HCT116 (cell line): ENCODE measurements at regions not wholly inside any gene's neighbourhood (a gene's known extent, or its start where the extent isn't known, plus 50 kb on each side); places are given as distances from the start of the nearest gene placed in this dataset.

ENCODE experiments used
- ATAC-seq: fragments of 200-7000 bp; cut with Tn5 transposase; 2 replicates; pipeline ENCODE4 v1.9.1; 2020; ENCODE audit warnings: mild to moderate bottlenecking, moderate library complexity
- BruUV-seq: library from RNA; stranded (reverse); fragments of 400-500 nt; replicated peaks from 2 replicates; lab custom pipeline; 2021; lab: Mats Ljungman, UMichigan
- CTCF ChIA-PET: fragments of 300-600 bp; sonication (Branson Sonifier 250); formaldehyde crosslinking; loops from one replicate; lab custom pipeline; 2021; ENCODE audit warnings: antibody characterized with exemption; lab: Charles Lee
- POLR2A ChIA-PET: fragments of 300-600, 350-600 bp; sonication (Branson Sonifier 250); formaldehyde crosslinking; loops from one replicate; lab custom pipeline; 2021; ENCODE audit warnings: antibody characterized with exemption; lab: Charles Lee
- RAD21 ChIA-PET, 2 experiments: fragments of 300-600 bp; sonication (Branson Sonifier 250); formaldehyde crosslinking; loops; one replicate each; lab custom pipeline; 2023; ENCODE audit warnings: low total read pairs in 2 of 2; ENCODE audit not compliant: uncharacterized antibody in 2 of 2, unreplicated experiment in 2 of 2, low non-redundant PET in 1 of 2; lab: Charles Lee
- DNase-seq: peaks from one replicate; pipeline ENCODE4 v3.0.0-alpha.2; 2010; ENCODE audit warnings: low read depth, low spot score
- H2AFZ ChIP-seq: fragments of 200-600 bp; shearing (Covaris generic), sonication (generic); 2 replicates; pipeline ENCODE4 v1.6.1; 2017; ENCODE audit warnings: low read depth, mixed run types, mixed read lengths, antibody characterized with exemption, low read length; ENCODE audit not compliant: poor library complexity, severe bottlenecking
- H3K27ac ChIP-seq: 2 replicates; pipeline ENCODE4 v1.5.1; 2012; ENCODE audit warnings: low read depth, low read length
- H3K27me3 ChIP-seq: fragments of 200-600 bp; sonication (generic); 2 replicates; pipeline ENCODE4 v1.6.1; 2016; ENCODE audit warnings: mixed run types, low read length, mixed read lengths; ENCODE audit not compliant: insufficient read depth
- H3K36me3 ChIP-seq, 2 experiments: fragments of 200-500 bp in 1 of 2; fragments of 200-600 bp in 1 of 2; sonication (Bioruptor generic) in 1 of 2; sonication (generic) in 1 of 2; 2 replicates each; pipeline versions ENCODE4 v1.5.1 to v1.6.1; 2014 to 2016; ENCODE audit warnings: low read length in 2 of 2, inconsistent platforms in 1 of 2, mixed read lengths in 1 of 2, mixed run types in 1 of 2; ENCODE audit not compliant: insufficient read depth in 2 of 2, control insufficient read depth in 1 of 2
- H3K4me1 ChIP-seq, 2 experiments: fragments of 200-600 bp in 1 of 2; sonication (generic) in 1 of 2; 2 replicates each; pipeline versions ENCODE4 v1.5.1 to v1.6.1; 2012 to 2017; ENCODE audit warnings: low read length in 2 of 2, inconsistent platforms in 1 of 2, mild to moderate bottlenecking in 1 of 2, mixed read lengths in 1 of 2, mixed run types in 1 of 2, moderate library complexity in 1 of 2; ENCODE audit not compliant: insufficient read depth in 2 of 2, control insufficient read depth in 1 of 2
- H3K4me2 ChIP-seq: fragments of 200-600 bp; sonication (generic); 2 replicates; pipeline ENCODE4 v1.6.1; 2017; ENCODE audit warnings: mixed run types, low read length, mixed read lengths
- H3K4me3 ChIP-seq, 2 experiments: fragments of 200-600 bp in 1 of 2; sonication (generic) in 1 of 2; replicated peaks in 1 of 2; 2 replicates each; pipeline ENCODE4 v1.5.1; 2011 to 2016; ENCODE audit warnings: low read length in 2 of 2, control low read depth in 1 of 2, low read depth in 1 of 2, mild to moderate bottlenecking in 1 of 2, mixed read lengths in 1 of 2, mixed run types in 1 of 2
- H3K79me2 ChIP-seq: fragments of 200-600 bp; sonication (generic); 2 replicates; pipeline ENCODE4 v1.6.1; 2017; ENCODE audit warnings: mild to moderate bottlenecking, mixed run types, low read length, moderate library complexity, mixed read lengths; ENCODE audit not compliant: insufficient read depth
- H3K9ac ChIP-seq: fragments of 200-600 bp; sonication (generic); 2 replicates; pipeline ENCODE4 v1.6.1; 2016; ENCODE audit warnings: low read length, mixed read lengths
- H3K9me2 ChIP-seq: fragments of 200-600 bp; sonication (generic), shearing (Covaris generic); 2 replicates; pipeline ENCODE4 v1.6.1; 2017; ENCODE audit warnings: mixed run types, mild to moderate bottlenecking, moderate library complexity; ENCODE audit not compliant: insufficient read depth
- H3K9me3 ChIP-seq, 2 experiments: fragments of 200-500 bp in 1 of 2; fragments of 200-600 bp in 1 of 2; sonication (Bioruptor generic) in 1 of 2; sonication (generic) in 1 of 2; 2 replicates each; pipeline ENCODE4 v1.6.1; 2014 to 2017; ENCODE audit warnings: low read length in 2 of 2, mixed read lengths in 2 of 2, inconsistent platforms in 1 of 2, low read depth in 1 of 2, mild to moderate bottlenecking in 1 of 2, mixed run types in 1 of 2, moderate library complexity in 1 of 2; ENCODE audit not compliant: control insufficient read depth in 1 of 2, insufficient read depth in 1 of 2
- H4K20me1 ChIP-seq: fragments of 200-600 bp; sonication (generic), shearing (Covaris generic); 2 replicates; pipeline ENCODE4 v1.6.1; 2017; ENCODE audit warnings: mixed run types, mild to moderate bottlenecking, moderate library complexity; ENCODE audit not compliant: insufficient read depth
- CBX3 ChIP-seq: IDR thresholded peaks from 2 replicates; pipeline ENCODE4 v1.6.1; 2012; ENCODE audit warnings: low read depth
- CEBPB ChIP-seq: IDR thresholded peaks from 2 replicates; pipeline ENCODE4 v1.6.1; 2012; ENCODE audit warnings: low read depth
- EZH2 ChIP-seq: fragments of 200-600 bp; sonication (generic); IDR thresholded peaks from 2 replicates; pipeline ENCODE4 v1.6.1; 2017; ENCODE audit warnings: antibody characterized with exemption, mixed run types
- EZH2phosphoT487 ChIP-seq: fragments of 200-600 bp; IDR thresholded peaks from 2 replicates; pipeline ENCODE4 v1.6.1; 2018; ENCODE audit warnings: antibody characterized with exemption, borderline replicate concordance
- POLR2A ChIP-seq: IDR thresholded peaks from 2 replicates; pipeline ENCODE4 v1.7.0; 2011; ENCODE audit warnings: borderline replicate concordance; ENCODE audit not compliant: insufficient read depth, insufficient read length; ENCODE audit errors: extremely low read depth
- POLR2AphosphoS5 ChIP-seq: IDR thresholded peaks from 2 replicates; pipeline ENCODE4 v1.6.1; 2011; ENCODE audit warnings: mild to moderate bottlenecking, low read depth, low read length, moderate library complexity
- RAD21 ChIP-seq: IDR thresholded peaks from 2 replicates; pipeline ENCODE4 v1.6.1; 2012; ENCODE audit warnings: low read depth, mild to moderate bottlenecking
- SIN3A ChIP-seq: IDR thresholded peaks from 2 replicates; pipeline ENCODE4 v1.6.1; 2012; ENCODE audit warnings: low read depth
- SP1 ChIP-seq: IDR thresholded peaks from 2 replicates; pipeline ENCODE4 v1.6.1; 2012; ENCODE audit warnings: low read depth
- SRF ChIP-seq: IDR thresholded peaks from 2 replicates; pipeline ENCODE4 v1.6.1; 2012; ENCODE audit warnings: low read depth
- TCF7L2 ChIP-seq: IDR thresholded peaks from 2 replicates; pipeline ENCODE4 v1.7.0; 2011; ENCODE audit warnings: borderline replicate concordance, inconsistent platforms; ENCODE audit not compliant: insufficient read depth, insufficient read length; ENCODE audit errors: extremely low read depth
- YY1 ChIP-seq: IDR thresholded peaks from 2 replicates; pipeline ENCODE4 v1.6.1; 2011; ENCODE audit warnings: low read length, low read depth, moderate library complexity, mild to moderate bottlenecking; ENCODE audit not compliant: insufficient replicate concordance; ENCODE audit errors: extremely low read depth
- ZBTB33 ChIP-seq: IDR thresholded peaks from 2 replicates; pipeline ENCODE4 v1.6.1; 2011; ENCODE audit warnings: mild to moderate bottlenecking, low read length, moderate library complexity; ENCODE audit not compliant: insufficient replicate concordance; ENCODE audit errors: extremely low read depth
- ZFX ChIP-seq: fragments of 450-650 bp; IDR thresholded peaks from 2 replicates; pipeline ENCODE4 v1.6.1; 2017
- ZNF274 ChIP-seq: fragments of 200-500 bp; sonication (Bioruptor generic); IDR thresholded peaks from 2 replicates; pipeline ENCODE4 v1.6.1; 2014; ENCODE audit warnings: mild to moderate bottlenecking, low read depth, low read length, inconsistent platforms
- intact Hi-C: fragments of 100-400 bp; cut with micrococcal nuclease; formaldehyde crosslinking; loops from 2 replicates; pipeline ENCODE4 v1.10.0; 2022
- TF ChIP-seq, protein P1 (sequence below): IDR thresholded peaks from 2 replicates; pipeline ENCODE4 v1.6.1; 2012
- TF ChIP-seq, protein P2 (sequence below): IDR thresholded peaks from 2 replicates; pipeline ENCODE4 v1.6.1; 2012; ENCODE audit warnings: low read depth
- TF ChIP-seq, protein P3 (sequence below), 3 experiments: fragments of 200-600 bp in 1 of 3; sonication (generic) in 1 of 3; IDR thresholded peaks in 2 of 3; conservative IDR thresholded peaks in 1 of 3; 2 replicates each; pipeline ENCODE4 v1.5.1; 2012 to 2017; ENCODE audit warnings: low read depth in 2 of 3, low read length in 2 of 3, antibody characterized with exemption in 1 of 3, borderline replicate concordance in 1 of 3, control low read depth in 1 of 3, mild to moderate bottlenecking in 1 of 3, mixed read lengths in 1 of 3, mixed run types in 1 of 3, moderate library complexity in 1 of 3; ENCODE audit not compliant: insufficient read depth in 1 of 3

GRCh38 chr9:74006935-74007334 is 490.2 kb upstream of the RORB start:
- Histone ChIP-seq H3K27ac (no peak overlapping the region), H3K9ac (no peak overlapping the region), H3K9me2 (no peaks in the 10 kb centered on the region), H3K36me3 (no peaks in the 10 kb centered on the region), H3K4me3 (no peak overlapping the region), H4K20me1 (no peaks in the 10 kb centered on the region), H2AFZ (no peak overlapping the region), H3K4me2 (no peak overlapping the region), H3K27me3 (no peaks in the 10 kb centered on the region), H3K4me1 (no peaks in the 10 kb centered on the region), H3K79me2 (no peaks in the 10 kb centered on the region), H3K9me3 (peaks cover 0 to 4% of the 10 kb centered on the region in 2 experiments; a peak in 1 of 4 replicates)
- DNase-seq (no peak), ATAC-seq (no peak)
- TF ChIP-seq YY1 (no peak), ZFX (no peak), EZH2phosphoT487 (no peak), CEBPB (no peak), CBX3 (no peak), POLR2A (no peak), ZNF274 (no peak), RAD21 (no peak), SIN3A (no peak), SRF (no peak), POLR2AphosphoS5 (no peak), ZBTB33 (no peak), EZH2 (no peak), TCF7L2 (no peak), SP1 (no peak)
- TF ChIP-seq, protein P1, sequence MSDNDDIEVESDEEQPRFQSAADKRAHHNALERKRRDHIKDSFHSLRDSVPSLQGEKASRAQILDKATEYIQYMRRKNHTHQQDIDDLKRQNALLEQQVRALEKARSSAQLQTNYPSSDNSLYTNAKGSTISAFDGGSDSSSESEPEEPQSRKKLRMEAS: no peak
- TF ChIP-seq, protein P2, sequence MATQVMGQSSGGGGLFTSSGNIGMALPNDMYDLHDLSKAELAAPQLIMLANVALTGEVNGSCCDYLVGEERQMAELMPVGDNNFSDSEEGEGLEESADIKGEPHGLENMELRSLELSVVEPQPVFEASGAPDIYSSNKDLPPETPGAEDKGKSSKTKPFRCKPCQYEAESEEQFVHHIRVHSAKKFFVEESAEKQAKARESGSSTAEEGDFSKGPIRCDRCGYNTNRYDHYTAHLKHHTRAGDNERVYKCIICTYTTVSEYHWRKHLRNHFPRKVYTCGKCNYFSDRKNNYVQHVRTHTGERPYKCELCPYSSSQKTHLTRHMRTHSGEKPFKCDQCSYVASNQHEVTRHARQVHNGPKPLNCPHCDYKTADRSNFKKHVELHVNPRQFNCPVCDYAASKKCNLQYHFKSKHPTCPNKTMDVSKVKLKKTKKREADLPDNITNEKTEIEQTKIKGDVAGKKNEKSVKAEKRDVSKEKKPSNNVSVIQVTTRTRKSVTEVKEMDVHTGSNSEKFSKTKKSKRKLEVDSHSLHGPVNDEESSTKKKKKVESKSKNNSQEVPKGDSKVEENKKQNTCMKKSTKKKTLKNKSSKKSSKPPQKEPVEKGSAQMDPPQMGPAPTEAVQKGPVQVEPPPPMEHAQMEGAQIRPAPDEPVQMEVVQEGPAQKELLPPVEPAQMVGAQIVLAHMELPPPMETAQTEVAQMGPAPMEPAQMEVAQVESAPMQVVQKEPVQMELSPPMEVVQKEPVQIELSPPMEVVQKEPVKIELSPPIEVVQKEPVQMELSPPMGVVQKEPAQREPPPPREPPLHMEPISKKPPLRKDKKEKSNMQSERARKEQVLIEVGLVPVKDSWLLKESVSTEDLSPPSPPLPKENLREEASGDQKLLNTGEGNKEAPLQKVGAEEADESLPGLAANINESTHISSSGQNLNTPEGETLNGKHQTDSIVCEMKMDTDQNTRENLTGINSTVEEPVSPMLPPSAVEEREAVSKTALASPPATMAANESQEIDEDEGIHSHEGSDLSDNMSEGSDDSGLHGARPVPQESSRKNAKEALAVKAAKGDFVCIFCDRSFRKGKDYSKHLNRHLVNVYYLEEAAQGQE: no peak
- TF ChIP-seq, protein P3, sequence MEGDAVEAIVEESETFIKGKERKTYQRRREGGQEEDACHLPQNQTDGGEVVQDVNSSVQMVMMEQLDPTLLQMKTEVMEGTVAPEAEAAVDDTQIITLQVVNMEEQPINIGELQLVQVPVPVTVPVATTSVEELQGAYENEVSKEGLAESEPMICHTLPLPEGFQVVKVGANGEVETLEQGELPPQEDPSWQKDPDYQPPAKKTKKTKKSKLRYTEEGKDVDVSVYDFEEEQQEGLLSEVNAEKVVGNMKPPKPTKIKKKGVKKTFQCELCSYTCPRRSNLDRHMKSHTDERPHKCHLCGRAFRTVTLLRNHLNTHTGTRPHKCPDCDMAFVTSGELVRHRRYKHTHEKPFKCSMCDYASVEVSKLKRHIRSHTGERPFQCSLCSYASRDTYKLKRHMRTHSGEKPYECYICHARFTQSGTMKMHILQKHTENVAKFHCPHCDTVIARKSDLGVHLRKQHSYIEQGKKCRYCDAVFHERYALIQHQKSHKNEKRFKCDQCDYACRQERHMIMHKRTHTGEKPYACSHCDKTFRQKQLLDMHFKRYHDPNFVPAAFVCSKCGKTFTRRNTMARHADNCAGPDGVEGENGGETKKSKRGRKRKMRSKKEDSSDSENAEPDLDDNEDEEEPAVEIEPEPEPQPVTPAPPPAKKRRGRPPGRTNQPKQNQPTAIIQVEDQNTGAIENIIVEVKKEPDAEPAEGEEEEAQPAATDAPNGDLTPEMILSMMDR (IDR thresholded peaks at IDR 0.05 in 2 of 3, conservative IDR thresholded peaks at IDR 0.05 in 1 of 3; ENCODE audit: borderline replicate concordance in 1 of 3, insufficient read depth in 1 of 3, low read depth in 2 of 3, low read length in 2 of 3): no peak
- POLR2A ChIA-PET: no interaction called here
- intact Hi-C loops: loop anchor here (10.0 kb wide), 1 partner anchor 802 kb away; no protein-coding TSS in a partner anchor
- no TSS peak for BruUV-seq
- CTCF ChIA-PET: interaction anchor here (0.6 kb wide), 1 partner anchor 321 kb away, joined by 3 read pairs; no protein-coding TSS in a partner anchor
- RAD21 ChIA-PET: no interaction called here
